HepG2 (cell line): ENCODE measurements at regions not wholly inside any gene's neighbourhood (a gene's known extent, or its start where the extent isn't known, plus 50 kb on each side); places are given as distances from the start of the nearest gene placed in this dataset.

Experiments
- ARNTL ChIP-seq: sonication (generic); formaldehyde crosslinking; IDR thresholded peaks from 2 replicates; pipeline ENCODE4 v1.4.0; 2020; ENCODE audit warnings: mild to moderate bottlenecking, missing genetic modification reagents
- BATF2 ChIP-seq: sonication (generic); formaldehyde crosslinking; IDR thresholded peaks from 2 replicates; pipeline ENCODE4 v1.8.0; 2022; ENCODE audit warnings: mild to moderate bottlenecking, missing genetic modification reagents, moderate library complexity
- CREB1 ChIP-seq, 2 experiments: fragments of 450-650 bp in 1 of 2; IDR thresholded peaks; 2 replicates each; pipeline ENCODE4 v1.6.1; 2016 to 2017; ENCODE audit warnings: control low read depth in 1 of 2, mild to moderate bottlenecking in 1 of 2, missing compliant biosample characterization in 1 of 2, missing genetic modification characterization in 1 of 2
- HDAC2 ChIP-seq: sonication (generic); formaldehyde crosslinking; IDR thresholded peaks from 2 replicates; pipeline ENCODE4 v1.4.0; 2020; ENCODE audit warnings: missing genetic modification reagents
- HNF1B ChIP-seq: sonication (generic); formaldehyde crosslinking; IDR thresholded peaks from 2 replicates; pipeline ENCODE4 v1.5.1; 2020; ENCODE audit warnings: mild to moderate bottlenecking, moderate library complexity, missing genetic modification reagents
- KDM2A ChIP-seq: sonication (generic); formaldehyde crosslinking; IDR thresholded peaks from 2 replicates; pipeline ENCODE4 v1.4.0; 2020; ENCODE audit warnings: low read depth, missing genetic modification reagents, borderline replicate concordance
- KLF11 ChIP-seq: IDR thresholded peaks from 2 replicates; pipeline ENCODE4 v1.6.1; 2016; ENCODE audit warnings: missing compliant biosample characterization
- NR2C2 ChIP-seq: sonication (generic); formaldehyde crosslinking; IDR thresholded peaks from 2 replicates; pipeline ENCODE4 v1.4.0; 2020; ENCODE audit warnings: missing genetic modification reagents, mild to moderate bottlenecking, moderate library complexity, borderline replicate concordance
- NR2F2 ChIP-seq: IDR thresholded peaks from 2 replicates; pipeline ENCODE4 v1.6.1; 2012; ENCODE audit warnings: low read depth, inconsistent platforms, borderline replicate concordance
- PHF20 ChIP-seq: sonication (generic); formaldehyde crosslinking; IDR thresholded peaks from 2 replicates; pipeline ENCODE4 v1.5.0; 2020; ENCODE audit warnings: mild to moderate bottlenecking, missing genetic modification reagents
- RERE ChIP-seq: IDR thresholded peaks from 2 replicates; pipeline ENCODE4 v1.6.1; 2016; ENCODE audit warnings: low read depth, missing genetic modification reagents, missing compliant biosample characterization
- SIX1 ChIP-seq: sonication (generic); formaldehyde crosslinking; IDR thresholded peaks from 2 replicates; pipeline ENCODE4 v1.4.0; 2020; ENCODE audit warnings: missing genetic modification reagents, borderline replicate concordance
- TOE1 ChIP-seq: sonication (generic); formaldehyde crosslinking; IDR thresholded peaks from 2 replicates; pipeline ENCODE4 v1.4.0; 2020; ENCODE audit warnings: mild to moderate bottlenecking, missing genetic modification reagents
- ZKSCAN8 ChIP-seq: IDR thresholded peaks from 2 replicates; pipeline ENCODE4 v1.6.1; 2016; ENCODE audit warnings: borderline replicate concordance, missing genetic modification reagents, missing compliant biosample characterization
- ZNF574 ChIP-seq: sonication (generic); formaldehyde crosslinking; IDR thresholded peaks from 2 replicates; pipeline ENCODE4 v1.4.0; 2020; ENCODE audit warnings: missing genetic modification reagents
- TF ChIP-seq, protein P1 (sequence below): sonication (generic); formaldehyde crosslinking; IDR thresholded peaks from 2 replicates; pipeline ENCODE4 v1.5.0; 2020; ENCODE audit warnings: mild to moderate bottlenecking, missing genetic modification reagents

GRCh38 chr7:7114575-7115291 is 67.6 kb upstream of the C1GALT1 start (continued):
- TF ChIP-seq ZNF574: no peak
- TF ChIP-seq PHF20: no peak
- TF ChIP-seq, protein P1, sequence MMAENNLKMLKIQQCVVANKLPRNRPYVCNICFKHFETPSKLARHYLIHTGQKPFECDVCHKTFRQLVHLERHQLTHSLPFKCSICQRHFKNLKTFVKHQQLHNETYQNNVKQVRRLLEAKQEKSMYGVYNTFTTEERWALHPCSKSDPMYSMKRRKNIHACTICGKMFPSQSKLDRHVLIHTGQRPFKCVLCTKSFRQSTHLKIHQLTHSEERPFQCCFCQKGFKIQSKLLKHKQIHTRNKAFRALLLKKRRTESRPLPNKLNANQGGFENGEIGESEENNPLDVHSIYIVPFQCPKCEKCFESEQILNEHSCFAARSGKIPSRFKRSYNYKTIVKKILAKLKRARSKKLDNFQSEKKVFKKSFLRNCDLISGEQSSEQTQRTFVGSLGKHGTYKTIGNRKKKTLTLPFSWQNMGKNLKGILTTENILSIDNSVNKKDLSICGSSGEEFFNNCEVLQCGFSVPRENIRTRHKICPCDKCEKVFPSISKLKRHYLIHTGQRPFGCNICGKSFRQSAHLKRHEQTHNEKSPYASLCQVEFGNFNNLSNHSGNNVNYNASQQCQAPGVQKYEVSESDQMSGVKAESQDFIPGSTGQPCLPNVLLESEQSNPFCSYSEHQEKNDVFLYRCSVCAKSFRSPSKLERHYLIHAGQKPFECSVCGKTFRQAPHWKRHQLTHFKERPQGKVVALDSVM (CRISPR knock-in tag): no peak
- TF ChIP-seq HNF1B (CRISPR knock-in tag): peak; percentile 62; the same call in 1 of the 2 replicates
- TF ChIP-seq NR2C2 (CRISPR knock-in tag): peak; percentile 37; the same call in 1 of the 2 replicates
- TF ChIP-seq KLF11 (CRISPR knock-in tag): peak; percentile 58; the same call in 1 of the 2 replicates
- peak; percentile 77; the same call in 1 of the 2 replicates for TF ChIP-seq ARNTL
- TF ChIP-seq ZKSCAN8 (CRISPR knock-in tag): peak; percentile 89; the same call in 1 of the 2 replicates
- TF ChIP-seq NR2F2: peak; percentile 88
- TF ChIP-seq CREB1 (IDR thresholded peaks at IDR 0.05): no peak
- peak; percentile 65 for TF ChIP-seq CREB1 (CRISPR knock-in tag; IDR thresholded peaks at IDR 0.05)
- peak; percentile 79; the same call in 1 of the 2 replicates for TF ChIP-seq SIX1 (CRISPR knock-in tag)
- peak; percentile 99 for TF ChIP-seq RERE (CRISPR knock-in tag)
- no peak for TF ChIP-seq BATF2
- TF ChIP-seq HDAC2: peak; percentile 97
- TF ChIP-seq KDM2A (CRISPR knock-in tag): no peak
- no peak for TF ChIP-seq TOE1 (CRISPR knock-in tag)
